ENCODE measurements at regions not wholly inside any gene's neighbourhood (a gene's known extent, or its start where the extent isn't known, plus 50 kb on each side); places are given as distances from the start of the nearest gene placed in this dataset.

DNA sequence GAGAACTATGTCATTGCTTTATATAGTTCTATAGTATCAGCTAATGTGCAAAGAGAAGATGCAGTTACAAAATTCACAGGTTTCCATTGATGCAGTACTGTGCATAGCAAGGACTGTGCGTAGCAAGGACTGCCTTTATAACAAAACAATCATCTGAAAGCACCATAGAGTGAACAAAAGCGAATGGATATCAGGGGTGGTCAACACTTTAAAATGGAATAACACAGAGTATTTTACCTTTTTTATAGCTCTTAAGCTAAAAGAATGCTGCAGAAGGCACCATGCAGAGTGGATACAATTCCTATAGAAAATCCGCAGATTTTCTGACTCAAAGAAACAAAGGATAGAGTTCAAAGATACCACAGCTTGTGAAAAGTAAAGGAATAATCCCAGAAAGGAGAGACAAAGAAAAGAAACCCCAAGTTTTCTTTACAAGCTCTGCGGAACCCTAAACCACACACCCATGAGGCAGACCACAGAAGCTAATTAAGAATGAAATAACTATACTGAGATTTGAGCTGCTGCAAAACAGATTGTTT, 229.9 kb upstream of the DTNA start:
- FAIRE-seq (no peak), DNase-seq (ENCODE audit: insufficient read length, low spot score) (no peak)
- no peak for TF ChIP-seq POLR2A (IDR thresholded peaks at IDR 0.05; ENCODE audit: low read depth, low read length)

GRCh38 chr18:34482204-34482603, 227.9 kb upstream of the DTNA start:
- FAIRE-seq (no peak), DNase-seq (ENCODE audit: insufficient read length, low spot score) (no peak)

DNA sequence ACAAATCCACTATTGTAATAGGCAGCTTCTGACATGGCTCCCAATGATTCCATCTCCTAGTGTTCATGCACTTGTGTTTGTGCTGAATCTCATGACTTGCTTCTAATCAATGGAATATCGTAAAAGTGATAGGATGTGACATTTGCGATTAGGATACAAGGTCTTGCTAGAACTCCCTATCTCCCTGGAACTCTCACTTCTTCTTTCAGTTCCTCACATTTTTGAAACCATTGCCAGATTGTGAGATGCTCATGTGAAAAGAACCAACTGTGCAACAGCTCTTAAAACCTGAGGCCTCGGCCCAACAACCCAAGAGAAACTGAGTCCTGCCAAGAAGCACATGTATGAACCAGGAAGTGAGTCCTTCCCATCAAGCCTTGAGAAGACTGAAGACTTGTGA, 226.9 kb upstream of the DTNA start:
- no peak for DNase-seq (ENCODE audit: insufficient read length, low spot score)
- FAIRE-seq: no peak
- no peak for TF ChIP-seq POLR2A (IDR thresholded peaks at IDR 0.05; ENCODE audit: low read depth, low read length)

More at GRCh38 chr18:34482204-34482603, 227.9 kb upstream of the DTNA start:
- TF ChIP-seq POLR2A (IDR thresholded peaks at IDR 0.05; ENCODE audit: low read depth, low read length): no peak

DNA sequence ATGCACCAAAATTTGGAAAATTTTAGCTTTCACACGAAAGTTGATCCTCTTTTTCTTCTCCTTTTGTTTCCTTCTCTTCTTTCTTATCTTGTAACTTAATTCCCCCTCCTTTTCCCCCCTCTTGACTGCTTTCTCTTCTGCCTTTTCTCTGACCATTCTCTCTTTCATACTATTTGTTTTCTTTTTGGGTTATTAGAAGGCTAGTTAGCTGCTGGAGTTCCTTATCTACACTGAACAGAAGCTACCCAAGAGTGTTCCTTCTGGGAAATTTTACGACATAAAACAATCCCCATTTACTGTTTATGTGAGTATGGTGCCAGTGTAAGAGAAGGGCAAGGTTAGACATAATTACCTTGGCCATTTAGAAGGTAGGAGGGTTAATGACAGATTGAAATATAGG, 218.4 kb upstream of the DTNA start:
- FAIRE-seq (no peak), DNase-seq (ENCODE audit: insufficient read length, low spot score) (no peak)
- no peak for TF ChIP-seq POLR2A (IDR thresholded peaks at IDR 0.05; ENCODE audit: low read depth, low read length)

GRCh38 chr18:34492652-34493051, 217.4 kb upstream of the DTNA start:
- no peak for TF ChIP-seq POLR2A (IDR thresholded peaks at IDR 0.05; ENCODE audit: low read depth, low read length)
- DNase-seq (ENCODE audit: insufficient read length, low spot score): no peak
- FAIRE-seq: no peak

DNA sequence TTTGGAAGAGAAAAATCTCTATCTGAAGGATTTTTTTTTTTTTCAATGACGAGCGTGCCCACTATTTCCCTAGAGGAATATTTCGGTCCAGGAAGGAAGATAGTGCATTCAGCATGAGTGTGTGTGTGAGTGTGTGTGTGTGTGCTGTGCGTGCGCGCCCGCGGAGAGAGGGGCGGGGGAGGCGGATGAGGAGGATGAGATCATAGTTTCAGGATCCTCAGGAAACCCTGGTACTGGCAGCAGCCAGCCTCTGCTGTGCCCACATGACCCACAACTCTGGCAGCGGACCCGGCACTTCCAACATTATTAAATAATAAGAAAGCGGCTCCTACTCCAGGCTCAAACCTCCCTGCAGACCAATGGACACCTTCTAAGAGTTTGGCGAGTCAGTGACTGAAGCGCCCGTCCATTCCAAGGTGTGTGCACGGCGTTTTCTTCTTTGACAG, 217.0 kb upstream of the DTNA start:
- DNase-seq (ENCODE audit: insufficient read length, low spot score) (peak; percentile 12), FAIRE-seq (no peak)
- no peak for TF ChIP-seq POLR2A (IDR thresholded peaks at IDR 0.05; ENCODE audit: low read depth, low read length)

GRCh38 chr18:34493566-34494358, 216.3 kb upstream of the DTNA start:
- no peak for DNase-seq (ENCODE audit: insufficient read length, low spot score)
- no peak for TF ChIP-seq POLR2A (IDR thresholded peaks at IDR 0.05; ENCODE audit: low read depth, low read length)
- FAIRE-seq: no peak

DNA sequence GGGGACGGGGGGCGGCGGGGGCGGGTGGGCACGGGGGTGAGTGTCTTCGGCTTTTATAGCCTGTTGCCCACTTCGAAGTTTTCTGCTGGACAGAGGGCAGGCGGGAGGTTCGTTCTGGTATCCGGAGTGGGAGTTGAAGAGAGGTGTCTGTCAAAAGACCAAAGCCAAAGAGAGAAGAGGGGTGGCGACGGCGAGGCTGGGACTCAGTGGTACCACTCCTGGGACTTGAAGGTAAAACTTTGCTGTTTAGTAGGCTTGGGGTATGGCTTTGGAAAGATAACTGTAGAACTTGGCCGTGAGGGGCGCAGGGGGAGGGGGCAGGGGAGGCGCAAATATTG, 215.8 kb upstream of the DTNA start:
- FAIRE-seq: no peak
- no peak for TF ChIP-seq POLR2A (IDR thresholded peaks at IDR 0.05; ENCODE audit: low read depth, low read length)
- no peak for DNase-seq (ENCODE audit: insufficient read length, low spot score)

GRCh38 chr18:34495506-34495905, 214.6 kb upstream of the DTNA start:
- no peak for TF ChIP-seq POLR2A (IDR thresholded peaks at IDR 0.05; ENCODE audit: low read depth, low read length)
- no peak for DNase-seq (ENCODE audit: insufficient read length, low spot score)
- no peak for FAIRE-seq

DNA sequence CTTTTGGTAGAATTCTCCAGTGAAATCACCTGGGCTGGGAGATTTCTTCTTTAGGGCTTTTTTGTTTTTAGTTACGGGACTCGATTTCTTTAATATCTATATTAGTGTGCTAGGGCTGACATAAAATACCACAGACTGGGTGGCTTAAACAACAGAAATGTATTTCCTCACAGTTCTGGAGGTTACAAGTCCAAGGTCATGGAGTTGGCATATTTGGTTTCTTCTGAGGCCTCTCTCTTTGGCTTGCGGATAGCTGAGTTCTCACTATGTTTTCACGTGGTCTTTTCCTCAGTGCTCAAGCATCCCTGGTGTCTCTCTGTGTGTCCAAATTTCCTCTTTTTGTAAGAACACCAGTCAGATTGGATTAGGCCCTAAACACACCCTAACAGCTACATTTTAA, 208.5 kb upstream of the DTNA start:
- FAIRE-seq (no peak), DNase-seq (ENCODE audit: insufficient read length, low spot score) (no peak)
- no peak for TF ChIP-seq POLR2A (IDR thresholded peaks at IDR 0.05; ENCODE audit: low read depth, low read length)

- FAIRE-seq: no peak
These were observed 203.9 kb upstream of the DTNA start for GRCh38 chr18:34506198-34506597.

DNA sequence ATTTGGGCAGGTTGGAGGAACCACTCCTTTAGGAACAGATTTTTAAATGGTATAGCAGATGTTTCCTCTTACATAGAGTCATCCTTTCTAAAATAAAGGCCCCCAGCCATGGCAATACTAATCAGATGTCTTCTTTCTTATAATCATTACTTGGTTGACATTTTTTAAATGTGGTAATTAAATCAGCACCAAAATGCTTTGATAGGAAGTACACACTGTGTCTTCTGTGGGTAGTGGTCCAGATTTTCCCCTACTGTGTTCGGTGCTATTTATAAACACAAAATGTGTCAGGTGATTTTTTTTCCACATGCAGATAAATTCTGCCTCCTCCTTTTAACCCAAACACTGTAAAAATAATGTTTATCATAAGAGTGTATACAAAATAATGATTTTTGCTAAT, 200.9 kb upstream of the DTNA start:
- no peak for TF ChIP-seq POLR2A (IDR thresholded peaks at IDR 0.05; ENCODE audit: low read depth, low read length)
- DNase-seq (ENCODE audit: insufficient read length, low spot score): no peak
- FAIRE-seq: no peak

More at GRCh38 chr18:34506198-34506597, 203.9 kb upstream of the DTNA start:
- no peak for DNase-seq (ENCODE audit: insufficient read length, low spot score)
- no peak for TF ChIP-seq POLR2A (IDR thresholded peaks at IDR 0.05; ENCODE audit: low read depth, low read length)

- TF ChIP-seq POLR2A (IDR thresholded peaks at IDR 0.05; ENCODE audit: low read depth, low read length): no peak
- DNase-seq (ENCODE audit: insufficient read length, low spot score) (no peak), FAIRE-seq (no peak)
These were observed 200.1 kb upstream of the DTNA start for GRCh38 chr18:34509879-34510586.

- FAIRE-seq (no peak), DNase-seq (ENCODE audit: insufficient read length, low spot score) (no peak)
- TF ChIP-seq POLR2A (IDR thresholded peaks at IDR 0.05; ENCODE audit: low read depth, low read length): no peak
These were observed 199.2 kb upstream of the DTNA start for GRCh38 chr18:34510926-34511325.

- FAIRE-seq (no peak), DNase-seq (ENCODE audit: insufficient read length, low spot score) (no peak)
- TF ChIP-seq POLR2A (IDR thresholded peaks at IDR 0.05; ENCODE audit: low read depth, low read length): no peak
These were observed 198.7 kb upstream of the DTNA start for GRCh38 chr18:34511435-34511834.
